Nucleus accumbens (tissue), 56 donors: ENCODE measurements at regions not wholly inside any gene's neighbourhood (a gene's known extent, or its start where the extent isn't known, plus 50 kb on each side); places are given as distances from the start of the nearest gene placed in this dataset.
"Not testable (repeated sequence)": the region's sequence is repeated elsewhere in the genome, so short reads cannot be mapped to it uniquely, and the experiment has no call there.

Experiments
- DNase-seq, 56 donors: peaks; one replicate each; lab custom pipeline; 2025; lab: John Stamatoyannopoulos, UW

- no peak for DNase-seq
Measured at GRCh38 chr1:96214982-96215381, 506.6 kb upstream of the PTBP2 start.

DNA sequence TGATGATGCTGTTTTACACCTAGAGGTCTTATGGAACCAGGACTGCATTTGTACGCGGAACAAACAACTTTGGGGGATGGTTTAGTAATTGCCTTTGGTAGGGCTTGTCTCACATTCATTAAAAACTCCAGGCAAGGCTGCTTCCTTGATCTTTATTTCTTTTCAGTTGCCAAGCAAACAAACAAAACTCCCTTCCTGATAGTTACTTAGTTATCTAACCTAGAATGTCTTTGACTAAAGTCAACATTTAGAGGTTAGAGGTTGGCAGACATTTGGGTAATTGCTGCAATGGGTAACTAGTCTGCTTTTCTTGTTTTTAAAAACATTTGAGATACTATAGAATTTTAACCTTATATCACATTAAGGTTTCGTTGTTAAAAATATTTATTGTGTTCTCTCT, 500.9 kb upstream of the PTBP2 start:
- DNase-seq: no peak

- DNase-seq: no peak
Measured at GRCh38 chr1:96222701-96223100, 498.9 kb upstream of the PTBP2 start.

DNA sequence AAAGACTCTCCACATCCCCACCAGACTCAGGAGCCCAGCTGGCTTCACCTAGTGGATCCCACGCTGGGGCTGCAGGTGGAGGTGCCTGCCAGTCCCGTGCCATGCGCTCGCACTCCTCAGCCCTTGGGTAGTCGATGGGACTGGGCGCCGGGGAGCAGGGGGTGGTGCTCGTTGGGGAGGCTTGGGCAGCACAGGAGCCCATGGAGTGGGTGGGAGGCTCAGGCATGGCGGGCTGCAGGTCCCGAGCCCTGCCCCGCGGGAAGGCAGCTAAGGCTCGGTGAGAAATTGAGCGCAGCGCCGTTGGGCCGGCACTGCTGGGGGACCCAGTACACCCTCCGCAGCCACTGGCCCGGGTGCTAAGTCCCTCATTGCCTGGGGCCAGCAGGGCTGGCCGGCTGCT, 497.4 kb upstream of the PTBP2 start:
- DNase-seq: not testable (repeated sequence)

- no peak for DNase-seq
Measured at GRCh38 chr1:96233422-96233821, 488.2 kb upstream of the PTBP2 start.

GRCh38 chr1:96234299-96234698, 487.3 kb upstream of the PTBP2 start:
- DNase-seq: peak in 1 of 56 donors; percentile 5

DNA sequence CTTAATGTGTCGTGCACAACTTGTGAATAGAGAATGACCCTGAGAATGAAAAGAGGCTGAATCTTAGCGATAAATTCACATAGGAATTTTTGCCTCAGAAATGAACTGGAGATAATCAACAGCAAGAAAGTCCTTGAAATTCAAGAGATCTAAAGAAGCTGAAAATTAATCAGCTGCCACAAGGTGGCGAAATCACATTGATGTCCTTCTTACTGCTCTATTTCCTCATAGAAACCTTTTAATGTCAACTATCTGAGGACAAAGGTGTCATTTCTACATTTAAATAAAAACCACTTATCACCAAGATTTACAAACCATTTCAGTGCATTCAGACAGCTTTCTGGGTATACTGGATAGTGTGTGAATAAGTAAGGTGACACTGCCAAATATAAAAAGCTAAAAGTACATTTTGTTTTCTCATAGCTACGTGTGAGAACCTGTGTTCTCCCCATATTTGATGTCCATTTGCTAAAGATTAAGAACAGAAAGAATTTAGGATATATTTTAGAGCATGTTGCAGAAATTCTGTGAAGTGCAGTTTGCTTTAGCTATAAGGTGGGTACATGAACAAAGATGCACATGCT, 485.3 kb upstream of the PTBP2 start:
- peak in 18 of 56 donors; percentile 0 to 75 (median 14) for DNase-seq

DNA sequence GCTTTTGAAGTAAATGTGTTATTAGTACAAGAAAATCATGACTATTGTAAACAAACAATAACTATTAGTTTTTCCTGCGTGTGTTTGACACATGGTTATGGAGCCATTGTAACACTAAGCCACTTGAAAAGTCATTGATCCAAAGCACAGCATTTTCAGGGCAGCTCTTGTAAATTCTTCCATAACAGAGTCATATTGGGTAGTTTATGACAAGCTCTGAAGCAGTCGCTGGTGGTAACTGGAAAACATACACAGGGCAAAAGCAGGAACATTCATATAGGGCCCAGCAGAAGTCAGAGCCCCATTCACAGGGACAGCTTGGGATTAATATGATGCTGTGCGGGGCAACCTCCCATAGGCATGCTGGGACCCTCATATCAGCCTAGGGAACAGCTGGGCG, 483.2 kb upstream of the PTBP2 start:
- no peak for DNase-seq

- no peak for DNase-seq
Measured at GRCh38 chr1:96240438-96240837, 481.1 kb upstream of the PTBP2 start.

DNA sequence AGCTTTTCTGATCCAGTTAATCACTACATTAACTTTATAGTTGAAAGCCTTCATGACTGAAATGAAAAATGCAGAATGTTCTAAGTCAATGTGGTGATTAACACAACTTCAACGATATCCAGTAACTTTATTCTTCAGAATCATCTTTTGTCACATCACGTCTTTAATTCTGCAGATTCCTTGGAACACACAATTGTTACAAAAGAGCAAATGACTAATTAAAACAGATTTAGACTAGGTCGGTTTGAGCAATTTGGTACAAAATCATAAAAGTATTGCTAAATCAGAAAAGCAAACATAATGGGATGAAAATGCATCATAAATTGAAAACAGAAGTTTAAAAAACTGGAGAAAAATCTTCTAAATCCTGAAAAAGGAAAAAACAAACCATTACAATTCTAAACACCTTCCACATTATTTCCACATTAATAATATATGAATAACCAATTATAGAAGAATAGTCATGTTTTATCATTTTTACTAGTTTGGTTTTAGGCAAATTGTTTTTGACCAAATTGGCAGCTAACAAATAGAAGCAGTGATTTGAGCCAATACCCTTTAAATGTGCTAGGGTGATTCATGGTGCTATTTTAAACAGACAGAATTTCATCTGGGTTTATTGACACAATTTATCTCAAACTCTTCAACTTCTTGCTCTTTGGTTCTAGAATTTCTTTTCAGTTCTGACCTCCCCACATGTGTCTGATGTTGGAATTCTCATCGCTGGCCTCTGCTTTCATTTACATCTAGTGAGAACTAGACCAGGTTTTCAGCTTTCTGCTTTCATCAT, 468.1 kb upstream of the PTBP2 start:
- no peak for DNase-seq

DNA sequence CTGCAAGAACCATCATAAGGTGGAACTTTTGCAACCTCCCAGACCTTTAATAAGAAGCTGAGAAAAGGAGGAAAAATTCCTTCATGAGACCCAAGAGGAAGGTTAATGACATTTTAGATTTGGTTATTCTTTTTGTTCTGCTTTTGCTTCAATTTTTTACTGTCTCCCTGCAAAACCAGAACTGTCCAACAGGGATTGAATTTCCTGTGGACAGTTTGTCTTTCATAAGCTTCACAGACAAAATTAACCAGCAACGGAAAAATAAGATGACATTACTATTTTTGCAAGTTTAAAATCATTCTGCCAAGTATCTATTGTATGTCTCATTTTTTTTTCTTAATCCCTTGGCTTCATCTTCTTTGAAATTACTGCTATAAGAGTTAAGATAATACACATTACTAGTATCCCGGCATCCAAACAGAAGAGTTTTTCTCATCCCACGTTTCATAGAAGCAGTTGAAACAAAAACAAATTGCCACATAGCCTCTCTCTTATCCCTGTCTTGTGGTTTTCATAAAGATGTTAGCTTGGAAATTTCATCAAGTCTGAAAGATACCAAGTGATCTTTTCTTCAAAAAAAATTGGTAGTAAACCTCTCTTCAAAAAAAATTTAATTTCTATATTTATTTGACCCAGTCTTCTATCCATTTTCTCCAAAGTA, 465.3 kb upstream of the PTBP2 start:
- no peak for DNase-seq

DNA sequence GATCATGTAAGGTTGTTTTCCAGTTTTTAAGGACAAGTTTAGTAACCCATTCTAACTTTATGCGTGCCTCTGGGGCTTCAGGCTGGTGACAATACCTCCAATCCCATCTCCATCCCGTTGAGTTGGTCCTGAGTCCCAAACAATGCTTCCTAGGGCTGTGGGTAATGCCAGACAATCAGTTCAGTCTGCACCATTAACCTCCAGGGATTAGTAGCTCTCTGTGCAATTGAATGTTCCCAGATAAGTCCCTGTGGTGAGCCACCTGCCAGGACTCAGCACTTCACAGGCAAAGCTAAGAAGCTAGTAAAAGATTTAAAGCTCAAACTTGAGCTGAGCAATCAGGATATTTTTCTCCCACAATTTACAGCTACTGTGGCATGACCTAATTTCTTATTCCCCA, 462.2 kb upstream of the PTBP2 start:
- DNase-seq: no peak

- no peak for DNase-seq
Measured at GRCh38 chr1:96281491-96281890, 440.1 kb upstream of the PTBP2 start.

- no peak for DNase-seq
Measured at GRCh38 chr1:96290033-96290432, 431.6 kb upstream of the PTBP2 start.

GRCh38 chr1:96290801-96291200, 430.8 kb upstream of the PTBP2 start:
- no peak for DNase-seq

DNA sequence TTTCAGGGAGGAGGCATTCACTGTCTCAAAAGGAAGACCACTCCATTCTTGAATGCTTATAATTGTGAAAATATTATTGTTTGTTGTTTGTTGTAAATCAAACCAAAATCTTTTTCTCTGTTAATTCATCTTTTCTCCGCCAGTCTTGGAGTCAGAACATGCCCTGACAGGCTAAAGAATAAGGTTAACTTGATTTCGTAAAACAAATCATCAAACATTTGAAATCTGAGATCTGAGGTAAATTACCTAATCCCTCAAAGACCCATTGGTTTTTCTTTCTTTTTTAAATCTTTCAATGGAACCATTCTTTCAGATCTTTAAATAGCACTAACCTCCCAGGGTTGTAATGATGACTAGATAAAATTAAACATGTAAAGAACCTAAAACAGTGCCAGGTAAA, 430.1 kb upstream of the PTBP2 start:
- DNase-seq: no peak

DNA sequence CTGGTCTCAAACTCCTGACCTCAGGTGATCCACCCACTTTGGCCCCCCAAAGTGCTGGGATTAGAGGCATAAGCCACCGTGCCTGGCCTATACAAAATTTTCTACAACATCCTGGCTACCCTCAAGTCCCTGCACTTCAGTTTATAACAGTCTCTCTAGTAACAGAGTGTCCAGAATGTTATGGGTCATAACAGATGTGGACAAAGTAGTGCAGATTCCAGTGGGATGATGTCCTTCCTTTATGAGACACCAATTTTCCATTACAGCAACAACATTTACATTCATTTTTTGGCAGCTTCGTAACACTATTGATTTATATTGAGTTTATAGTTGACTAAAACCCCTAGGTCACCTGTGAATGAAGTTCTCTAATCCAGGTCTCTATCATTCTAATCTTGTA, 429.4 kb upstream of the PTBP2 start:
- no peak for DNase-seq

- DNase-seq: no peak
Measured at GRCh38 chr1:96296991-96297390, 424.6 kb upstream of the PTBP2 start.

DNA sequence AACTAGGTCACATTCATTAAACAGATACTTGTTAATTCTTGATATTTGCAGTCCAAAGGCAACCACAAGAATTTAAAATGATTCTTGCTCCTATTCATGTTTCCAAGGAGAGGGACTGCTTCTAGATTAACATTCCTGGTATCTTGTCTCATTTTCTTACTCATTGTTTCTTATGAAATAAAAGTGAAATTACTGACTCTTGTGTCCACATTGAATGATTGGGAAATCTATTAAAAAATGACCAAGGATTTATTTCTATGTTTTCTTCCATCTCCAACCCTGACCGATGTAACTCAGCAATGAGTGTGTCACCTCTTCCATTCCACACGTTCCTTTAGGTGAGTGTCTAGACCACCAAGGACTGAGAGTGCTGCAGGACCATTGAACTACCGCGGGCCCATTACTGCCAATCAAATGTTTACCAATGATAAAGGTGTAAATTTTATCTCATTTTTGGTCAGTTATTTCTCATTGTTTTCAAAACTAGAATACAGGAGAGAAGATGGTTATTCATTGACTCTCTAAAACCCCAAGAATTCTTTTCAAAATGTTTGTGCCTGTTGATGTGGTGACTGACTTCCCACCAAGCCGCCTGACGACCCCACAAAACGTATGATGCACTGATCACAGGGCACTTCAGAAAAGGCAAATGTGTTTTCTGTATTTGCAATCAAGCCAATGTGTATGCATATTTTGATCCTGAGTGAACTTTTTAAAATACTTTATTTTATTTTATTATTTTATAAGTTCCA, 414.6 kb upstream of the PTBP2 start:
- DNase-seq: no peak

DNA sequence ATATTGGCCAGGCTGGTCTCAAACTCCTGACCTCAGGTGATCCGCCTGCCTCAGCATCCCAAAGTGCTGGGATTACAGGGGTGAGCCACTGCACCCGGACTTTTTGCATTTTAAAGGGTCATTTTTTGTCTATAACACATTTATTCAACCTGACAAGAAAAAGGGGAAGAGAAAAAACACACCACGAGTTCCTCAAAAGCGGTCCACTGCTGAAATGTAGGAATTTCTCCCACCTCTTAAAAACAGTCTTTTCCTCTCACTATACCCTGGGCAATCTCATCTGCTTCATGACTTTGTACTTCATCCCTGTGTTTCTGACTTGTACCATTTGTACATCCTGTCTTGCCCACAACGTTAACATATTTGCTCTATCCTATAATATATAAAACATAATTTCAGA, 413.3 kb upstream of the PTBP2 start:
- no peak for DNase-seq

DNA sequence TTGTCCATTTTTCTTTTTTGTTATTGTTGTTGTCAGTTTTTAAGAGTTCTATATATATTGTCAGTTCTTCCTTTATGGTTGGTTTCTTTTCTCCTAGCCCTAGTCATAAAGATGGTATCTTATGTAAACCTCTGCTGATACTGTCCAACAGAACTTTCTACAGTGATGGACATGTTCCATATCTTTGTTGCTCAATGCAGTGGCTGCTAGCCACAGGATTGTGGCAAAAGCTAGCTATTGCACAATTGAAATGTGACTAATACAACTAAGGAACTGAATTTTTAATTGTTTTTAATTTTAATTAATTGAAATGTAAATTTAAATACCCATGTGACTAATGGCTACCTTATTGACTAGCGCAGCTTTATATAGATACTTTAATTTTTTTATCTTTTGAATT, 411.8 kb upstream of the PTBP2 start:
- DNase-seq: no peak
